ENCODE measurements at regions not wholly inside any gene's neighbourhood (a gene's known extent, or its start where the extent isn't known, plus 50 kb on each side); places are given as distances from the start of the nearest gene placed in this dataset.

DNA sequence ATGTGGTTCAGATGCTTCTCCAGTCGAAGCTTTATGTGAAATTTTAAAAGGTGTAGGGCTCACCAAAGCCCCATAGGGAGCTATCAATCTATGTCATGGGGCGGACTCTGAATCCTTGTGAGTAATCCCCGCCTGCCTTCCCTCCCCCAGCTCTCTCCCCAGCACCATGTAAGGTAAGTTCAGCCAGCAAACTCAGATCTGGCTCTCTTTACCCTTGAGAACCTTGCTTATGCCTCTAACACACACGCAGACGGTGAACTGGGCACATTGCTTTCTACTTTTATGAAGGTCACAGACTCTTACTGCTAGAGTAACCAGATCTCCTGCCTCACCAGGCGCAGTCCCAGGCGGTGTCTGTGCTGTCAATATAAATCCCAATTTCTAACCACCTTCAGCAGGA, 82.6 kb upstream of the CNKSR3 start:
- H3K36me3 ChIP-seq (ENCODE audit: control insufficient read depth, insufficient read depth, low read length) = no peaks in the 10 kb centered on the region
- TF ChIP-seq, protein P1, sequence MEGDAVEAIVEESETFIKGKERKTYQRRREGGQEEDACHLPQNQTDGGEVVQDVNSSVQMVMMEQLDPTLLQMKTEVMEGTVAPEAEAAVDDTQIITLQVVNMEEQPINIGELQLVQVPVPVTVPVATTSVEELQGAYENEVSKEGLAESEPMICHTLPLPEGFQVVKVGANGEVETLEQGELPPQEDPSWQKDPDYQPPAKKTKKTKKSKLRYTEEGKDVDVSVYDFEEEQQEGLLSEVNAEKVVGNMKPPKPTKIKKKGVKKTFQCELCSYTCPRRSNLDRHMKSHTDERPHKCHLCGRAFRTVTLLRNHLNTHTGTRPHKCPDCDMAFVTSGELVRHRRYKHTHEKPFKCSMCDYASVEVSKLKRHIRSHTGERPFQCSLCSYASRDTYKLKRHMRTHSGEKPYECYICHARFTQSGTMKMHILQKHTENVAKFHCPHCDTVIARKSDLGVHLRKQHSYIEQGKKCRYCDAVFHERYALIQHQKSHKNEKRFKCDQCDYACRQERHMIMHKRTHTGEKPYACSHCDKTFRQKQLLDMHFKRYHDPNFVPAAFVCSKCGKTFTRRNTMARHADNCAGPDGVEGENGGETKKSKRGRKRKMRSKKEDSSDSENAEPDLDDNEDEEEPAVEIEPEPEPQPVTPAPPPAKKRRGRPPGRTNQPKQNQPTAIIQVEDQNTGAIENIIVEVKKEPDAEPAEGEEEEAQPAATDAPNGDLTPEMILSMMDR (IDR thresholded peaks at IDR 0.05; ENCODE audit: insufficient read depth, low read length, severe bottlenecking) = no peak
- no peak overlapping the region for H3K4me3 ChIP-seq (ENCODE audit: low read depth, low read length)
- H3K27me3 ChIP-seq (ENCODE audit: control insufficient read depth, insufficient read depth, low read length) = no peaks in the 10 kb centered on the region
- DNase-seq (ENCODE audit: low read depth) (no peak), FAIRE-seq (no peak)

- no peak for FAIRE-seq
- TF ChIP-seq, protein P1 (IDR thresholded peaks at IDR 0.05; ENCODE audit: insufficient read depth, low read length, severe bottlenecking) = no peak
- Histone ChIP-seq H3K4me3 (ENCODE audit: low read depth, low read length) (no peak overlapping the region), H3K36me3 (ENCODE audit: control insufficient read depth, insufficient read depth, low read length) (no peaks in the 10 kb centered on the region), H3K27me3 (ENCODE audit: control insufficient read depth, insufficient read depth, low read length) (no peaks in the 10 kb centered on the region)
- no peak for DNase-seq (ENCODE audit: low read depth)
These were observed 84.2 kb upstream of the CNKSR3 start for GRCh38 chr6:154594496-154595198.

DNA sequence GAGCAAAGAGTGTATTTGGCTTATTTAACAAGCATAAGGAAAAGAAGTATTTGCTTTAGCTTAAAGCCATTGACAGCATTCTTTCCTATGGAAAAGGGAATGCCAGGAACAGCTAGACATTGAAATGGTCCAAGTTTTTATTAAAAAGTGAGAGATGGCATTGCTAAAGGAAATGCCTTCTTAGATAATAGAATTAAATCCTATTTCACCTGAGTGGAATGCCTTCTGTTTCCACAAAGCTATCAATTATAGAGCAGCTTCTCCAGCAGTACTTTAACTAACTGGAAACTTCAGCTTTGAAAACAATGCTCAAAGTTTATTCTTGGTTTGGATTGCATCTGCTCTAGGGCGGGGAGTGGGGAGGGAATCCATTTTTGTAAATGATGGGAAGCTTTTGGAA, 85.1 kb upstream of the CNKSR3 start:
- no peak for DNase-seq (ENCODE audit: low read depth)
- Histone ChIP-seq H3K4me3 (ENCODE audit: low read depth, low read length) (no peak overlapping the region), H3K36me3 (ENCODE audit: control insufficient read depth, insufficient read depth, low read length) (no peaks in the 10 kb centered on the region), H3K27me3 (ENCODE audit: control insufficient read depth, insufficient read depth, low read length) (no peaks in the 10 kb centered on the region)
- FAIRE-seq = no peak
- TF ChIP-seq, protein P1 (IDR thresholded peaks at IDR 0.05; ENCODE audit: insufficient read depth, low read length, severe bottlenecking) = no peak

DNA sequence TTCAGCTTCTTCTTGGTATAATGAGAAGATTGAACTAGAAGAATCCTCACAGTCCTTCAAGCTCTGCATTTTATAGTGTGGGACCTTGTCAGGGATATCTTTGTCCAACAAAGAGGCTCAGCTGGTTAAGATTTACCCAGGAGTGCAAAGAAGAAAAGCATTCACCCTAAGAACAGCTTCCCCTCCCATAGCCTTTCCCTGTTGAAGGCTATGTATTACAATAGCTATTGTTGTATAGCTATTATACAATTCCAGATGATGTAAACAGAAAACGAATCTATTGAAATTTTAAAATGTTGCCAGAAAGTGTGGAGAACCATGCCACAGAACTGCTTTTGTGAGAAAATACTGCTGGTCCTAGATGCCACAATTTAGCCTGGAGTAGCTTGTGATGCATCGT, 85.5 kb upstream of the CNKSR3 start:
- no peak for DNase-seq (ENCODE audit: low read depth)
- Histone ChIP-seq H3K4me3 (ENCODE audit: low read depth, low read length) (no peak overlapping the region), H3K27me3 (ENCODE audit: control insufficient read depth, insufficient read depth, low read length) (no peaks in the 10 kb centered on the region), H3K36me3 (ENCODE audit: control insufficient read depth, insufficient read depth, low read length) (no peaks in the 10 kb centered on the region)
- TF ChIP-seq, protein P1 (IDR thresholded peaks at IDR 0.05; ENCODE audit: insufficient read depth, low read length, severe bottlenecking) = no peak
- no peak for FAIRE-seq

DNA sequence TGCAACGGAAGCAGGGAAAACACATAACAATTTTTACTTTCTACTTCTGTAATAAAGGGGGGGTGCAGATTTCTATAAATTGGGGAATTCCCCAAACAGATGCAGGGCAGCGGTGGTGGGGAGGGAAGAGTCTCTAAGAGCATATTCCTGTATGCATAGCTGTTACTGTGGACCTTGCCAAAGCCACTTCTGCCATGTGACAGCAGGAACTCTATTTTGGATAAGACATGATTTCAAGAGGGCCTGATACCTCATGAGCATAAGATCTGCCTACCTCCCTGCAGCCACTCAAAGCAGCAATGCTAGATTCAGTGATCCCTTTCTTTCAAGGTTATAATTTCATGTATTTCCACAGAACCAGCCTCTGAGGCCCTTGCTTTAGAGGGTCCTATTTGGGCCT, 86.2 kb upstream of the CNKSR3 start:
- DNase-seq (ENCODE audit: low read depth) (no peak), FAIRE-seq (no peak)
- H3K27me3 ChIP-seq (ENCODE audit: control insufficient read depth, insufficient read depth, low read length) = no peaks in the 10 kb centered on the region
- no peak overlapping the region for H3K4me3 ChIP-seq (ENCODE audit: low read depth, low read length)
- no peaks in the 10 kb centered on the region for H3K36me3 ChIP-seq (ENCODE audit: control insufficient read depth, insufficient read depth, low read length)
- TF ChIP-seq, protein P1 (IDR thresholded peaks at IDR 0.05; ENCODE audit: insufficient read depth, low read length, severe bottlenecking) = no peak

- DNase-seq (ENCODE audit: low read depth) (no peak), FAIRE-seq (no peak)
- no peaks in the 10 kb centered on the region for H3K27me3 ChIP-seq (ENCODE audit: control insufficient read depth, insufficient read depth, low read length)
- no peaks in the 10 kb centered on the region for H3K36me3 ChIP-seq (ENCODE audit: control insufficient read depth, insufficient read depth, low read length)
- H3K4me3 ChIP-seq (ENCODE audit: low read depth, low read length) = no peak overlapping the region
- TF ChIP-seq, protein P1 (IDR thresholded peaks at IDR 0.05; ENCODE audit: insufficient read depth, low read length, severe bottlenecking) = no peak
These were observed 87.9 kb upstream of the CNKSR3 start for GRCh38 chr6:154598399-154598798.

Measured in bronchial epithelial cell (primary cell).